ENCODE measurements at regions not wholly inside any gene's neighbourhood (a gene's known extent, or its start where the extent isn't known, plus 50 kb on each side); places are given as distances from the start of the nearest gene placed in this dataset.

- Mint-ChIP-seq H3K27ac (no peak overlapping the region), H3K36me3 (no peaks in the 10 kb centered on the region), H3K4me3 (no peak overlapping the region), H3K4me1 (no peaks in the 10 kb centered on the region), H3K9me3 (peaks cover 0 to 13% (median 4%) of the 10 kb centered on the region in 7 donors), H3K27me3 (no peaks in the 10 kb centered on the region)
- no peak for DNase-seq
- no peak for ATAC-seq (ENCODE audit: low read depth in 2 of 2)
Measured at GRCh38 chr9:115758441-115758840, 395.1 kb upstream of the PAPPA start.

- ATAC-seq (ENCODE audit: low read depth in 2 of 2) = no peak
- no peaks in the 10 kb centered on the region for H3K36me3 Mint-ChIP-seq
- no peak overlapping the region for H3K4me3 Mint-ChIP-seq
- no peaks in the 10 kb centered on the region for H3K27me3 Mint-ChIP-seq
- H3K4me1 Mint-ChIP-seq = no peaks in the 10 kb centered on the region
- no peak overlapping the region for H3K27ac Mint-ChIP-seq
- DNase-seq = no peak
- peaks cover 0 to 13% (median 4%) of the 10 kb centered on the region in 7 donors for H3K9me3 Mint-ChIP-seq
Measured at GRCh38 chr9:115759426-115759825, 394.2 kb upstream of the PAPPA start.

- no peak for DNase-seq
- H3K9me3 Mint-ChIP-seq = peaks cover 0 to 10% (median 5%) of the 10 kb centered on the region in 7 donors
- no peak overlapping the region for H3K27ac Mint-ChIP-seq
- no peak for ATAC-seq (ENCODE audit: low read depth in 2 of 2)
- no peaks in the 10 kb centered on the region for H3K27me3 Mint-ChIP-seq
- no peaks in the 10 kb centered on the region for H3K36me3 Mint-ChIP-seq
- H3K4me1 Mint-ChIP-seq = no peaks in the 10 kb centered on the region
- H3K4me3 Mint-ChIP-seq = no peak overlapping the region
Measured at GRCh38 chr9:115764645-115765044, 388.9 kb upstream of the PAPPA start.

- ATAC-seq (ENCODE audit: low read depth in 2 of 2) = no peak
- H3K27ac Mint-ChIP-seq = peak overlapping the region in 1 of 6 donors; percentile 62
- DNase-seq = no peak
- H3K27me3 Mint-ChIP-seq = no peaks in the 10 kb centered on the region
- H3K36me3 Mint-ChIP-seq = no peaks in the 10 kb centered on the region
- H3K9me3 Mint-ChIP-seq = peaks cover 0 to 10% (median 6%) of the 10 kb centered on the region in 7 donors
- no peaks in the 10 kb centered on the region for H3K4me1 Mint-ChIP-seq
- no peak overlapping the region for H3K4me3 Mint-ChIP-seq
Measured at GRCh38 chr9:115765060-115765459, 388.5 kb upstream of the PAPPA start.

- peaks cover 0 to 13% (median 5%) of the 10 kb centered on the region in 7 donors for H3K9me3 Mint-ChIP-seq
- ATAC-seq (ENCODE audit: low read depth in 2 of 2) (no peak), DNase-seq (no peak)
- H3K36me3 Mint-ChIP-seq = no peaks in the 10 kb centered on the region
- H3K27me3 Mint-ChIP-seq = no peaks in the 10 kb centered on the region
- no peak overlapping the region for H3K27ac Mint-ChIP-seq
- no peaks in the 10 kb centered on the region for H3K4me1 Mint-ChIP-seq
- H3K4me3 Mint-ChIP-seq = no peak overlapping the region
Measured at GRCh38 chr9:115766370-115766955, 387.1 kb upstream of the PAPPA start.

GRCh38 chr9:115770521-115770920 lies 383.1 kb upstream of the PAPPA start:
- Mint-ChIP-seq H3K4me3 (no peak overlapping the region), H3K9me3 (peaks cover 0 to 8% (median 0%) of the 10 kb centered on the region in 7 donors), H3K36me3 (no peaks in the 10 kb centered on the region), H3K4me1 (no peaks in the 10 kb centered on the region), H3K27ac (no peak overlapping the region), H3K27me3 (no peaks in the 10 kb centered on the region)
- no peak for ATAC-seq (ENCODE audit: low read depth in 2 of 2)
- DNase-seq = no peak

GRCh38 chr9:115775659-115776058 lies 377.9 kb upstream of the PAPPA start:
- Mint-ChIP-seq H3K27ac (no peak overlapping the region), H3K27me3 (no peaks in the 10 kb centered on the region), H3K4me1 (no peaks in the 10 kb centered on the region), H3K36me3 (no peaks in the 10 kb centered on the region), H3K9me3 (peaks cover 0 to 6% (median 0%) of the 10 kb centered on the region in 7 donors), H3K4me3 (no peak overlapping the region)
- ATAC-seq (ENCODE audit: low read depth in 2 of 2) = no peak
- DNase-seq = no peak

- H3K9me3 Mint-ChIP-seq = peaks cover 0 to 16% (median 3%) of the 10 kb centered on the region in 7 donors
- no peak overlapping the region for H3K27ac Mint-ChIP-seq
- no peak overlapping the region for H3K4me3 Mint-ChIP-seq
- no peaks in the 10 kb centered on the region for H3K27me3 Mint-ChIP-seq
- DNase-seq (no peak), ATAC-seq (ENCODE audit: low read depth in 2 of 2) (no peak)
- H3K4me1 Mint-ChIP-seq = no peaks in the 10 kb centered on the region
- H3K36me3 Mint-ChIP-seq = no peaks in the 10 kb centered on the region
Measured at GRCh38 chr9:115777610-115778009, 376.0 kb upstream of the PAPPA start.

GRCh38 chr9:115781070-115781736 lies 372.4 kb upstream of the PAPPA start:
- H3K27me3 Mint-ChIP-seq = no peaks in the 10 kb centered on the region
- H3K36me3 Mint-ChIP-seq = no peaks in the 10 kb centered on the region
- no peaks in the 10 kb centered on the region for H3K4me1 Mint-ChIP-seq
- H3K27ac Mint-ChIP-seq = no peak overlapping the region
- no peak overlapping the region for H3K4me3 Mint-ChIP-seq
- ATAC-seq (ENCODE audit: low read depth in 2 of 2) = no peak
- peaks cover 3 to 21% (median 7%) of the 10 kb centered on the region in 7 donors for H3K9me3 Mint-ChIP-seq
- no peak for DNase-seq

- Mint-ChIP-seq H3K27ac (no peak overlapping the region), H3K4me1 (no peaks in the 10 kb centered on the region), H3K36me3 (no peaks in the 10 kb centered on the region)
Measured at GRCh38 chr9:115786321-115786720, 367.3 kb upstream of the PAPPA start.

GRCh38 chr9:115790520-115790919 lies 363.1 kb upstream of the PAPPA start:
- Mint-ChIP-seq H3K27ac (no peak overlapping the region), H3K4me3 (no peak overlapping the region), H3K4me1 (no peaks in the 10 kb centered on the region), H3K27me3 (no peaks in the 10 kb centered on the region), H3K36me3 (no peaks in the 10 kb centered on the region), H3K9me3 (peaks cover 0 to 10% (median 5%) of the 10 kb centered on the region in 7 donors)
- ATAC-seq (ENCODE audit: low read depth in 2 of 2) (no peak), DNase-seq (no peak)

More at GRCh38 chr9:115786321-115786720, 367.3 kb upstream of the PAPPA start:
- DNase-seq = no peak
- no peak overlapping the region for H3K4me3 Mint-ChIP-seq
- ATAC-seq (ENCODE audit: low read depth in 2 of 2) = no peak
- H3K9me3 Mint-ChIP-seq = peaks cover 0 to 21% (median 7%) of the 10 kb centered on the region in 7 donors
- H3K27me3 Mint-ChIP-seq = no peaks in the 10 kb centered on the region

GRCh38 chr9:115794921-115795475 lies 358.6 kb upstream of the PAPPA start:
- Mint-ChIP-seq H3K4me1 (no peaks in the 10 kb centered on the region), H3K36me3 (no peaks in the 10 kb centered on the region), H3K4me3 (no peak overlapping the region), H3K27ac (peak overlapping the region in 1 of 6 donors; percentile 35), H3K27me3 (no peaks in the 10 kb centered on the region), H3K9me3 (peaks cover 0 to 8% (median 6%) of the 10 kb centered on the region in 7 donors)
- DNase-seq (no peak), ATAC-seq (ENCODE audit: low read depth in 2 of 2) (no peak)

GRCh38 chr9:115799734-115800133 lies 353.9 kb upstream of the PAPPA start:
- Mint-ChIP-seq H3K27ac (no peak overlapping the region), H3K9me3 (peaks cover 0 to 9% (median 3%) of the 10 kb centered on the region in 7 donors), H3K36me3 (no peaks in the 10 kb centered on the region), H3K27me3 (no peaks in the 10 kb centered on the region), H3K4me1 (no peaks in the 10 kb centered on the region), H3K4me3 (no peak overlapping the region)
- DNase-seq = no peak
- no peak for ATAC-seq (ENCODE audit: low read depth in 2 of 2)

- ATAC-seq (ENCODE audit: low read depth in 2 of 2) (no peak), DNase-seq (no peak)
- H3K36me3 Mint-ChIP-seq = no peaks in the 10 kb centered on the region
- H3K27me3 Mint-ChIP-seq = no peaks in the 10 kb centered on the region
- H3K4me1 Mint-ChIP-seq = no peaks in the 10 kb centered on the region
- H3K4me3 Mint-ChIP-seq = no peak overlapping the region
- no peak overlapping the region for H3K27ac Mint-ChIP-seq
- H3K9me3 Mint-ChIP-seq = peaks cover 0 to 4% (median 0%) of the 10 kb centered on the region in 7 donors
Measured at GRCh38 chr9:115804206-115804605, 349.4 kb upstream of the PAPPA start.

Data from naive B cell (primary cell).